GM12891 (cell line): ENCODE measurements at regions not wholly inside any gene's neighbourhood (a gene's known extent, or its start where the extent isn't known, plus 50 kb on each side); places are given as distances from the start of the nearest gene placed in this dataset.

Experiments used
- POLR2A ChIP-seq: IDR thresholded peaks from 2 replicates; pipeline ENCODE4 v1.6.1; 2011; ENCODE audit warnings: low read depth, low read length, control low read depth
- POLR2AphosphoS5 ChIP-seq: IDR thresholded peaks from 2 replicates; pipeline ENCODE4 v1.6.1; 2011; ENCODE audit warnings: low read depth, low read length, control low read depth
- POU2F2 ChIP-seq: IDR thresholded peaks from 2 replicates; pipeline ENCODE4 v1.6.1; 2011; ENCODE audit warnings: low read depth, mild to moderate bottlenecking, control low read depth, low read length, moderate library complexity
- SPI1 ChIP-seq: IDR thresholded peaks from 2 replicates; pipeline ENCODE4 v1.6.1; 2011; ENCODE audit warnings: low read depth, low read length, control low read depth
- TAF1 ChIP-seq: IDR thresholded peaks from 2 replicates; pipeline ENCODE4 v1.6.1; 2011; ENCODE audit warnings: low read depth, low read length, control low read depth

GRCh38 chr6:148166339-148166968 lies 176.2 kb upstream of the SASH1 start:
- TF ChIP-seq TAF1 = no peak
- TF ChIP-seq POLR2AphosphoS5 = no peak
- no peak for TF ChIP-seq POLR2A
- no peak for TF ChIP-seq SPI1
- TF ChIP-seq POU2F2 = no peak
